ENCODE measurements at regions not wholly inside any gene's neighbourhood (a gene's known extent, or its start where the extent isn't known, plus 50 kb on each side); places are given as distances from the start of the nearest gene placed in this dataset.

DNA sequence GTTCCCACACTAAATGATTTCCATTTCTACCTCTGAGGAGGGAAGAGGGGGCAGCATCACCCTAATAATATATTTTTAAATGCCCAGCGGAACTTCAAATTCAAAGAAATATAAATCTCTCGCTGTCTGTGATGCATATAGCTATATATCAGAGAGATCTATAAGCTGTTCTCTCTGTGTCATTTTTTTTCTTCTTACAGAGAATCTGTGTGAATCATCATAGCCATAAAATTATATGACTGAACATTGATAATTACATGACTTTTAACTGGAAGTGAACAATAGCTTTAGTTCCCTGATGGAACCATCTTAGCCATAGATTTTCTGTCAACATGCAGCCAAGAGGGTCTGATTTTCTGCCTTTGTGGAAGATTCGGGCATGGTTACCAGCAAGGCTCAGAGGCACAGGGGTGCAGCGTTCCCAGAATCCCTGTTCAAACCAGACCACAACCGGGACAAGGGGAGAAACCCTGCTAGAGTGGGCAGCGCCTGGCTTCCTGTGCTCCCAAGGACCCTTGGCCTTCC, 93.7 kb upstream of the OSMR start (continued):
- TF ChIP-seq, protein P1, sequence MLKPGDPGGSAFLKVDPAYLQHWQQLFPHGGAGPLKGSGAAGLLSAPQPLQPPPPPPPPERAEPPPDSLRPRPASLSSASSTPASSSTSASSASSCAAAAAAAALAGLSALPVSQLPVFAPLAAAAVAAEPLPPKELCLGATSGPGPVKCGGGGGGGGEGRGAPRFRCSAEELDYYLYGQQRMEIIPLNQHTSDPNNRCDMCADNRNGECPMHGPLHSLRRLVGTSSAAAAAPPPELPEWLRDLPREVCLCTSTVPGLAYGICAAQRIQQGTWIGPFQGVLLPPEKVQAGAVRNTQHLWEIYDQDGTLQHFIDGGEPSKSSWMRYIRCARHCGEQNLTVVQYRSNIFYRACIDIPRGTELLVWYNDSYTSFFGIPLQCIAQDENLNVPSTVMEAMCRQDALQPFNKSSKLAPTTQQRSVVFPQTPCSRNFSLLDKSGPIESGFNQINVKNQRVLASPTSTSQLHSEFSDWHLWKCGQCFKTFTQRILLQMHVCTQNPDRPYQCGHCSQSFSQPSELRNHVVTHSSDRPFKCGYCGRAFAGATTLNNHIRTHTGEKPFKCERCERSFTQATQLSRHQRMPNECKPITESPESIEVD (tag by site-specific recombination; IDR thresholded peaks at IDR 0.05): no peak
- TF ChIP-seq EGR2 (tag by site-specific recombination; IDR thresholded peaks at IDR 0.05; ENCODE audit: low read depth) (no peak), ZNF585B (tag by site-specific recombination; IDR thresholded peaks at IDR 0.05) (no peak), ZNF626 (tag by site-specific recombination; IDR thresholded peaks at IDR 0.05) (no peak)

- TF ChIP-seq ZNF416 (tag by site-specific recombination; IDR thresholded peaks at IDR 0.05): no peak
- no peak for TF ChIP-seq KLF1 (tag by site-specific recombination; IDR thresholded peaks at IDR 0.05)
- no peak for TF ChIP-seq ZSCAN18 (tag by site-specific recombination; IDR thresholded peaks at IDR 0.05)
- TF ChIP-seq SETDB1 (IDR thresholded peaks at IDR 0.05; ENCODE audit: insufficient read length, low read length): no peak
- TF ChIP-seq ZNF707 (tag by site-specific recombination; IDR thresholded peaks at IDR 0.05): no peak
- no peak for TF ChIP-seq KLF16 (tag by site-specific recombination; IDR thresholded peaks at IDR 0.05)
- TF ChIP-seq, protein P2, sequence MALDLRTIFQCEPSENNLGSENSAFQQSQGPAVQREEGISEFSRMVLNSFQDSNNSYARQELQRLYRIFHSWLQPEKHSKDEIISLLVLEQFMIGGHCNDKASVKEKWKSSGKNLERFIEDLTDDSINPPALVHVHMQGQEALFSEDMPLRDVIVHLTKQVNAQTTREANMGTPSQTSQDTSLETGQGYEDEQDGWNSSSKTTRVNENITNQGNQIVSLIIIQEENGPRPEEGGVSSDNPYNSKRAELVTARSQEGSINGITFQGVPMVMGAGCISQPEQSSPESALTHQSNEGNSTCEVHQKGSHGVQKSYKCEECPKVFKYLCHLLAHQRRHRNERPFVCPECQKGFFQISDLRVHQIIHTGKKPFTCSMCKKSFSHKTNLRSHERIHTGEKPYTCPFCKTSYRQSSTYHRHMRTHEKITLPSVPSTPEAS (tag by site-specific recombination; IDR thresholded peaks at IDR 0.05): no peak
- TF ChIP-seq ZNF626 (tag by site-specific recombination; IDR thresholded peaks at IDR 0.05): no peak
- TF ChIP-seq ZNF529 (tag by site-specific recombination; IDR thresholded peaks at IDR 0.05; ENCODE audit: insufficient replicate concordance): no peak
- TF ChIP-seq HOXD13 (CRISPR knock-in tag; IDR thresholded peaks at IDR 0.05; ENCODE audit: borderline replicate concordance): no peak
- TF ChIP-seq, protein P3, sequence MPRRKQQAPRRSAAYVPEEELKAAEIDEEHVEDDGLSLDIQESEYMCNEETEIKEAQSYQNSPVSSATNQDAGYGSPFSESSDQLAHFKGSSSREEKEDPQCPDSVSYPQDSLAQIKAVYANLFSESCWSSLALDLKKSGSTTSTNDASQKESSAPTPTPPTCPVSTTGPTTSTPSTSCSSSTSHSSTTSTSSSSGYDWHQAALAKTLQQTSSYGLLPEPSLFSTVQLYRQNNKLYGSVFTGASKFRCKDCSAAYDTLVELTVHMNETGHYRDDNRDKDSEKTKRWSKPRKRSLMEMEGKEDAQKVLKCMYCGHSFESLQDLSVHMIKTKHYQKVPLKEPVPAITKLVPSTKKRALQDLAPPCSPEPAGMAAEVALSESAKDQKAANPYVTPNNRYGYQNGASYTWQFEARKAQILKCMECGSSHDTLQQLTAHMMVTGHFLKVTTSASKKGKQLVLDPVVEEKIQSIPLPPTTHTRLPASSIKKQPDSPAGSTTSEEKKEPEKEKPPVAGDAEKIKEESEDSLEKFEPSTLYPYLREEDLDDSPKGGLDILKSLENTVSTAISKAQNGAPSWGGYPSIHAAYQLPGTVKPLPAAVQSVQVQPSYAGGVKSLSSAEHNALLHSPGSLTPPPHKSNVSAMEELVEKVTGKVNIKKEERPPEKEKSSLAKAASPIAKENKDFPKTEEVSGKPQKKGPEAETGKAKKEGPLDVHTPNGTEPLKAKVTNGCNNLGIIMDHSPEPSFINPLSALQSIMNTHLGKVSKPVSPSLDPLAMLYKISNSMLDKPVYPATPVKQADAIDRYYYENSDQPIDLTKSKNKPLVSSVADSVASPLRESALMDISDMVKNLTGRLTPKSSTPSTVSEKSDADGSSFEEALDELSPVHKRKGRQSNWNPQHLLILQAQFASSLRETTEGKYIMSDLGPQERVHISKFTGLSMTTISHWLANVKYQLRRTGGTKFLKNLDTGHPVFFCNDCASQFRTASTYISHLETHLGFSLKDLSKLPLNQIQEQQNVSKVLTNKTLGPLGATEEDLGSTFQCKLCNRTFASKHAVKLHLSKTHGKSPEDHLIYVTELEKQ (tag by site-specific recombination; IDR thresholded peaks at IDR 0.05; ENCODE audit: borderline replicate concordance): no peak
- no peak for TF ChIP-seq ZNF600 (tag by site-specific recombination; IDR thresholded peaks at IDR 0.05)
- TF ChIP-seq ZBTB8A (tag by site-specific recombination; IDR thresholded peaks at IDR 0.05): no peak
- TF ChIP-seq KLF17 (tag by site-specific recombination; IDR thresholded peaks at IDR 0.05): no peak
- Histone ChIP-seq H3K4me1 (ENCODE audit: control insufficient read depth, insufficient read depth, low read length) (no peaks in the 10 kb centered on the region), H3K27ac (ENCODE audit: extremely low read depth, low read depth, low read length) (no peak overlapping the region), H3K4me3 (ENCODE audit: low read depth, low read length) (no peak overlapping the region), H3K9me3 (ENCODE audit: control insufficient read depth, insufficient read depth, low read depth, low read length) (no peaks in the 10 kb centered on the region), H3K36me3 (ENCODE audit: control insufficient read depth in 2 of 2, insufficient read depth in 1 of 2, low read length in 2 of 2) (no peaks in the 10 kb centered on the region)
- POLR2A ChIA-PET: no interaction called here
- CTCF ChIA-PET: interaction anchor here (0.7 to 4.1 kb wide), 4 partner anchors 57 to 319 kb away, joined by 3 to 23 read pairs (median 13); no protein-coding TSS in a partner anchor
Measured at GRCh38 chr5:38752622-38753021, 93.2 kb upstream of the OSMR start.
